ENCODE measurements at regions not wholly inside any gene's neighbourhood (a gene's known extent, or its start where the extent isn't known, plus 50 kb on each side); places are given as distances from the start of the nearest gene placed in this dataset.

DNA sequence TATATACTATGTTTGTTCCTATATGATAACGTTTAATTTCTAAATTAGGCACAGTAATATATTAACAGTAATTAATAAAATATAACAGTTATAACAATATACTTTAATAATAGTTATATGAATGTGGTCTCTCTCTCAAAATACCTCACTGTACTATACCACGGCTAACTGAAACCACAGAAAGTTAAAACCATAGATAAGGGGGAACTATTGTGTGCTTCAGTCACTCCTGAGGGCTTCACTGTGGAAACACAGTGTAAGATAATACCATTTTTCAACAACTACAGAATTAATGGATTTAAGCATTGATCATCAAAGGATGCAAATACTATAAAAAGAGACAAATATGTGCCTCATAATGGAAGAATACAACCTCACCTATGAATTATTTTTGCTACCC is 266.4 kb upstream of the RGS6 start:
- Histone ChIP-seq H3K27me3 (ENCODE audit: control insufficient read depth, insufficient read depth, low read length) (no peaks in the 10 kb centered on the region), H3K9me3 (ENCODE audit: control insufficient read depth, insufficient read depth, low read length) (no peaks in the 10 kb centered on the region)
- POLR2A ChIA-PET (ENCODE audit: unreplicated experiment): no interaction called here

More for the DNA sequence above, 266.4 kb upstream of the RGS6 start:
- H3K79me1 ChIP-seq (ENCODE audit: low read depth in 1 of 2, low read length in 2 of 2): no peaks in the 10 kb centered on the region; a peak in 3 of 4 replicates
- H3K18ac ChIP-seq (ENCODE audit: low read depth, low read length): no peak overlapping the region
- H3K4me2 ChIP-seq (ENCODE audit: low read depth, low read length): no peak overlapping the region
- H4K5ac ChIP-seq (ENCODE audit: low read depth, low read length): no peak overlapping the region
- H2BK20ac ChIP-seq (ENCODE audit: low read depth, low read length): no peak overlapping the region
- H3K4me1 ChIP-seq (ENCODE audit: control insufficient read depth, insufficient read depth, low read length): peaks cover 10% of the 10 kb centered on the region
- WGBS, 2 experiments (ENCODE audit: extremely low coverage in 2 of 2, insufficient read length in 1 of 2): no CpG with 5 or more reads among the region's 2 CpGs
- H2AK9ac ChIP-seq (replicated peaks; ENCODE audit: low read depth, low read length, poor library complexity): no peak overlapping the region
- BruUV-seq (replicated peaks): no TSS peak
- no peak overlapping the region for H2BK5ac ChIP-seq (ENCODE audit: low read depth, low read length, poor library complexity, severe bottlenecking)
- H3K4me3 ChIP-seq (ENCODE audit: insufficient read depth, low read depth, low read length): no peak overlapping the region
- ATAC-seq (ENCODE audit: low read depth) (no peak), DNase-seq (no peak)
- H4K91ac ChIP-seq (ENCODE audit: insufficient read depth, low read depth, low read length): no peak overlapping the region
- no peak overlapping the region for H2AK5ac ChIP-seq (ENCODE audit: low read depth, low read length)
- H2BK120ac ChIP-seq (ENCODE audit: low read depth, low read length): no peak overlapping the region
- no peak overlapping the region for H4K8ac ChIP-seq (ENCODE audit: low read depth in 2 of 2, low read length in 2 of 2)
- dilution Hi-C loops (cut with HindIII; ENCODE audit: low sequenced_read_pairs, unreplicated experiment) (no loop called here), in situ Hi-C loops (cut with MboI; ENCODE audit: low sequenced_read_pairs) (no loop called here), intact Hi-C loops (cut with micrococcal nuclease) (loop anchor here (5.0 kb wide), 1 partner anchor 37 kb away; no protein-coding TSS in a partner anchor)
- H3K56ac ChIP-seq (ENCODE audit: extremely low read depth, insufficient read depth, low read length): no peak overlapping the region
- no peak overlapping the region for H3K27ac ChIP-seq (ENCODE audit: insufficient read depth, low read length)
- TF ChIP-seq MAZ (IDR thresholded peaks at IDR 0.05; ENCODE audit: borderline replicate concordance, low read depth, low read length) (no peak), SMC3 (IDR thresholded peaks at IDR 0.05; ENCODE audit: low read depth, low read length) (no peak), MXI1 (IDR thresholded peaks at IDR 0.05; ENCODE audit: borderline replicate concordance, low read depth, low read length) (no peak), CTCF (conservative IDR thresholded peaks at IDR 0.05; ENCODE audit: low read depth, low read length) (no peak), CEBPB (IDR thresholded peaks at IDR 0.05; ENCODE audit: low read depth, low read length) (no peak)
- peaks cover 4% of the 10 kb centered on the region for H3K9me1 ChIP-seq (ENCODE audit: insufficient read depth, low read length)
- no peak overlapping the region for H3K9ac ChIP-seq (ENCODE audit: low read depth, low read length)
- H3K4ac ChIP-seq (ENCODE audit: low read depth, low read length): no peak overlapping the region
- CTCF ChIA-PET: no interaction called here
- H2BK15ac ChIP-seq (ENCODE audit: low read depth, low read length): no peak overlapping the region
- no peaks in the 10 kb centered on the region for H4K20me1 ChIP-seq (ENCODE audit: insufficient read depth, low read length)
- H3K23ac ChIP-seq (ENCODE audit: low read depth, low read length): no peak overlapping the region
- no peak overlapping the region for H2AFZ ChIP-seq (replicated peaks; ENCODE audit: low read length, poor library complexity)
- peaks cover 9% of the 10 kb centered on the region for H3K36me3 ChIP-seq (ENCODE audit: control insufficient read depth, insufficient read depth, low read length)
- no peak overlapping the region for H3K14ac ChIP-seq (replicated peaks; ENCODE audit: low read depth, low read length)
